Left lung (tissue), 4 donors: ENCODE measurements at regions not wholly inside any gene's neighbourhood (a gene's known extent, or its start where the extent isn't known, plus 50 kb on each side); places are given as distances from the start of the nearest gene placed in this dataset.

Source experiments
- ATAC-seq: fragments of 200-7000 bp; cut with Tn5 transposase; one replicate; pipeline ENCODE4 v1.9.1; 2020; ENCODE audit warnings: moderate library complexity
- DNase-seq, 4 donors: peaks; one replicate each; pipeline ENCODE4 v3.0.0-alpha.2; 2013 to 2020
- H3K27ac ChIP-seq, 2 donors: fragments of 200-600 bp; sonication (generic) in 1 of 2; one replicate each; pipeline versions ENCODE4 v1.5.0 to v1.8.0; 2020 to 2021
- H3K27me3 ChIP-seq, 2 donors: fragments of 200-600 bp; sonication (generic) in 1 of 2; one replicate each; pipeline versions ENCODE4 v1.5.0 to v1.8.0; 2020 to 2021
- H3K36me3 ChIP-seq, 2 donors: fragments of 200-600 bp; sonication (generic) in 1 of 2; one replicate each; pipeline versions ENCODE4 v1.5.0 to v1.8.0; 2020 to 2021
- H3K4me1 ChIP-seq, 2 donors: fragments of 200-600 bp; one replicate each; pipeline ENCODE4 v1.8.0; 2021
- H3K4me3 ChIP-seq, 2 donors: fragments of 200-600 bp; sonication (generic) in 1 of 2; one replicate each; pipeline versions ENCODE4 v1.5.0 to v1.8.0; 2020 to 2021; ENCODE audit warnings: mild to moderate bottlenecking in 1 of 2
- H3K9me3 ChIP-seq, 2 donors: fragments of 200-600 bp; sonication (generic) in 1 of 2; one replicate each; pipeline versions ENCODE4 v1.5.0 to v1.8.0; 2020 to 2021
- intact Hi-C, 2 donors: fragments of 100-400 bp; cut with DNase I; formaldehyde crosslinking; loops; one replicate each; pipeline versions ENCODE4 v1.11.2 to v1.14.2; 2022
- TF ChIP-seq, protein P1 (sequence below), 2 donors: fragments of 200-600 bp; sonication (generic) in 1 of 2; IDR thresholded peaks; one replicate each; pipeline versions ENCODE4 v1.5.0 to v1.8.0; 2021; ENCODE audit warnings: antibody characterized with exemption in 2 of 2
- donor health status: DM: no; HTN: yes; CAD: no.
- donor health status: DM: no; HTN: no; CAD: no.

DNA sequence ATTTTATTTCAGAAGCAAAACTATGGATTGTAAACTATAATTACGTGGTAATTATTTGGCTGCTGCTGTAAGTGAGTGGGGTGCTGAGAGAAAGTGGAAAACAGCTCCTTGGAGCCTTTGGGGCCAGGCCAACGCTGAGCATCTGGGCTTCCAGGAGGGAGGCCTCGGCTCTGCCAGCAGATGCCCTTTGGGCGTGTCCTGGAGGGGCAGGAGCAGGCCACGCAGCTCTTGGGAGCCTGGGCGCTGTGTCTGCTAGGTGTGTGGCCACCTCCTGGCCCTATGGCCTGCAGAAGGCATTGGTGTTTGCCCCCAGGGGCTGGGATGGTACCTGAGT lies 423.3 kb downstream of the GLRX3 start:
- Histone ChIP-seq H3K27me3 (no peaks in the 10 kb centered on the region), H3K9me3 (no peaks in the 10 kb centered on the region), H3K4me1 (no peaks in the 10 kb centered on the region), H3K36me3 (no peaks in the 10 kb centered on the region), H3K27ac (no peak overlapping the region), H3K4me3 (no peak overlapping the region)
- TF ChIP-seq, protein P1, sequence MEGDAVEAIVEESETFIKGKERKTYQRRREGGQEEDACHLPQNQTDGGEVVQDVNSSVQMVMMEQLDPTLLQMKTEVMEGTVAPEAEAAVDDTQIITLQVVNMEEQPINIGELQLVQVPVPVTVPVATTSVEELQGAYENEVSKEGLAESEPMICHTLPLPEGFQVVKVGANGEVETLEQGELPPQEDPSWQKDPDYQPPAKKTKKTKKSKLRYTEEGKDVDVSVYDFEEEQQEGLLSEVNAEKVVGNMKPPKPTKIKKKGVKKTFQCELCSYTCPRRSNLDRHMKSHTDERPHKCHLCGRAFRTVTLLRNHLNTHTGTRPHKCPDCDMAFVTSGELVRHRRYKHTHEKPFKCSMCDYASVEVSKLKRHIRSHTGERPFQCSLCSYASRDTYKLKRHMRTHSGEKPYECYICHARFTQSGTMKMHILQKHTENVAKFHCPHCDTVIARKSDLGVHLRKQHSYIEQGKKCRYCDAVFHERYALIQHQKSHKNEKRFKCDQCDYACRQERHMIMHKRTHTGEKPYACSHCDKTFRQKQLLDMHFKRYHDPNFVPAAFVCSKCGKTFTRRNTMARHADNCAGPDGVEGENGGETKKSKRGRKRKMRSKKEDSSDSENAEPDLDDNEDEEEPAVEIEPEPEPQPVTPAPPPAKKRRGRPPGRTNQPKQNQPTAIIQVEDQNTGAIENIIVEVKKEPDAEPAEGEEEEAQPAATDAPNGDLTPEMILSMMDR (IDR thresholded peaks at IDR 0.05): no peak
- ATAC-seq (no peak), DNase-seq (peak in 1 of 4 donors; percentile 60)
- intact Hi-C loops: no loop called here

DNA sequence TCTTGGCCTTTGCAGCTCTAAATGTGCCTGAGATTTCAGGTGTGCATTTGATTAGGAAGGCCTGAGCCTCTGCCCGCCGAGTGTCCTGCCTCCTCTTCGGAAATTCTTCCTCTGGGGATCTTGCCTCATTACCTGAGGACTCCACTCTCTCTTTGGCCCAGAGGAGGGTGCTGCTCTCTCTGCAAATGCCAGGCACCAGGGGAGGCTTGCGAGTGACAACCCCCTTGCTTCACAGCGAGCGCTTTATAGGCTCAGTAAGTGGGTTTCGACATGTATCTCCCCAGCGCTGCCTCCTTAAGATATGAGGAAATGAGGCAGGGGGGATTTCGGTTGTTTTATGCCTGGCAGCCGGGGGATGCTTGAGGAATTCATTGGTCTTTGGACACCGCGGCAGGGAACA lies 423.9 kb downstream of the GLRX3 start:
- DNase-seq (no peak), ATAC-seq (no peak)
- no peaks in the 10 kb centered on the region for H3K27me3 ChIP-seq
- H3K9me3 ChIP-seq: no peaks in the 10 kb centered on the region
- no peak overlapping the region for H3K27ac ChIP-seq
- H3K4me3 ChIP-seq: no peak overlapping the region
- no peaks in the 10 kb centered on the region for H3K36me3 ChIP-seq
- TF ChIP-seq, protein P1 (IDR thresholded peaks at IDR 0.05): no peak
- no peaks in the 10 kb centered on the region for H3K4me1 ChIP-seq
- intact Hi-C loops: no loop called here

DNA sequence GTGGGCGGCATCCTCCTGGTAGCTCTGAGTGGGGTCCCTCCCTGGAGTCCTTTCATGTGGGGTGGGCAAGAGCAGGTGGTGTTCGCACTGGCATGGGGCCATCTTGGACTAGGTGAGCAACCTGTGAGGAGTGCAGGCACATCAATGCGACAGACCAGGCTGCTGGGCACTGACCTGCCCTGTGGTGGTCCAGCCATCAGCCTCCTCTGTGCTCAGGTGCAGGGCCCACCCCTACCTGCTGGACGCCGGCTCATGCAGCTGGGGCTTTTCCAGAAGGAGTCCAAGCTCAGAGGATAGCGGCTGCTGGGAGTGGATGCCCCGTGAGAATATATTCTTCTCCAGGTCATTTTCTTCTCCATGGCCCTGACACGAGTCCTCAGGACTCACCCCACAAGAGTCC lies 424.4 kb downstream of the GLRX3 start:
- DNase-seq (peak in 1 of 4 donors; percentile 53), ATAC-seq (no peak)
- TF ChIP-seq, protein P1 (IDR thresholded peaks at IDR 0.05): no peak
- no peaks in the 10 kb centered on the region for H3K27me3 ChIP-seq
- no peaks in the 10 kb centered on the region for H3K9me3 ChIP-seq
- no peaks in the 10 kb centered on the region for H3K4me1 ChIP-seq
- H3K4me3 ChIP-seq: no peak overlapping the region
- intact Hi-C loops: no loop called here
- H3K36me3 ChIP-seq: no peaks in the 10 kb centered on the region
- H3K27ac ChIP-seq: no peak overlapping the region

DNA sequence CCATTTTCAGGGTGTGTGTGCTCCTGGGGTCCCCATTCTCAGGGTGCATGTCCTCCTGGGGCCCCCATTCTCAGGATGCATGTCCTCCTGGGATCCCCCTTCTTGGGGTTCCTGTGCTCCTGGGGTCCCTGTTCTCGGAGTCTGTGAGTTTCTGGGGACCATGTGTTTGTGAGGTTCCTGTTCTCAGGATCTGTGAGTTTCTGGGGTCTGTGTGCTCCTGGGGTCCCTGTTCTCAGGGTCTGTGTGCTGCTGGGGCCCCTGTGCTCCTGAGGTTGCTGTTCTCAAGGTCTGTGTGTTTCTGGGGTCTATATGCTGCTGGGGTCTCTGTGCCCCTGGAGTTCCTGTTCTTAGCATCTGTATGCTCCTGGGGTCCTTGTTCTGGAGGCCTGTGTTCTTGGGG lies 425.5 kb downstream of the GLRX3 start:
- no peak for DNase-seq

DNA sequence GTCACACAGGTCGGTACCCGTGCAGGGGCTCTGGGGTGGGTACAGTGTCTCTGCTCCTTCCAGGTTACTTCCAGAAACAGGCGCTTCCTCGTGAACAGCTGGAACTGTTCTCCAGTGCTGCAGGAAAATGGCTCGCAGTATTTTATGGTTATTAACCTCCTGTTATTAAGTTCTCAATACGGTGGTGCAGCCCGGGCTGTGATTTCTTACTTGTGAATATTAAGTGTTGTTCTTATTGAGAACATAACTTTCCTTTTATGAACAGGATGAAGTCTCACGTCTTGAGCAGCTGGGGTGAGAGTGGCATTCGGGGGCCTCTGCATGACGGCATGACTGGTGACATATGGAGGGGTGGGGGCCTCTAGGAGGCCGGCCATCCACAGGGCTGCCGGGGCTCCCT lies 430.8 kb downstream of the GLRX3 start:
- TF ChIP-seq, protein P1 (IDR thresholded peaks at IDR 0.05): no peak
- H3K4me1 ChIP-seq: no peaks in the 10 kb centered on the region
- no peak overlapping the region for H3K4me3 ChIP-seq
- no peak for DNase-seq
- H3K36me3 ChIP-seq: no peaks in the 10 kb centered on the region
- no peaks in the 10 kb centered on the region for H3K9me3 ChIP-seq
- ATAC-seq: no peak
- H3K27me3 ChIP-seq: peaks cover 0 to 10% of the 10 kb centered on the region in 2 donors
- intact Hi-C loops: no loop called here
- H3K27ac ChIP-seq: no peak overlapping the region

More for the DNA sequence above, 425.5 kb downstream of the GLRX3 start:
- Histone ChIP-seq H3K27me3 (peaks cover 0 to 6% of the 10 kb centered on the region in 2 donors), H3K4me3 (no peak overlapping the region), H3K9me3 (no peaks in the 10 kb centered on the region), H3K27ac (no peak overlapping the region), H3K4me1 (no peaks in the 10 kb centered on the region), H3K36me3 (no peaks in the 10 kb centered on the region)
- no peak for ATAC-seq
- intact Hi-C loops: no loop called here
- TF ChIP-seq, protein P1 (IDR thresholded peaks at IDR 0.05): no peak
